GM23338 (cell line): ENCODE measurements at regions not wholly inside any gene's neighbourhood (a gene's known extent, or its start where the extent isn't known, plus 50 kb on each side); places are given as distances from the start of the nearest gene placed in this dataset.

Experiments
- ATAC-seq: fragments of 200-7000 bp; cut with Tn5 transposase; 3 replicates; pipeline ENCODE4 v1.9.1; 2020
- DNase-seq: peaks from one replicate; pipeline ENCODE4 v3.0.0-alpha.2; 2015; ENCODE audit warnings: low spot score
- H2AFZ ChIP-seq: fragments of 200-600 bp; sonication (generic); 2 replicates; pipeline ENCODE4 v1.8.0; 2016; ENCODE audit warnings: antibody characterized with exemption, mild to moderate bottlenecking, moderate library complexity
- H3F3A ChIP-seq: fragments of 200-600 bp; sonication (generic); replicated peaks from 2 replicates; pipeline ENCODE4 v1.8.0; 2017; ENCODE audit warnings: antibody characterized with exemption, mixed run types, low read depth
- H3K27ac ChIP-seq: fragments of 200-600 bp; sonication (generic); 2 replicates; pipeline ENCODE4 v1.6.1; 2016; ENCODE audit warnings: low read depth
- H3K27me3 ChIP-seq: fragments of 200-600 bp; sonication (generic); 2 replicates; pipeline ENCODE4 v1.8.0; 2016; ENCODE audit warnings: mild to moderate bottlenecking, mixed run types, moderate library complexity; ENCODE audit not compliant: insufficient read depth
- H3K36me3 ChIP-seq: fragments of 200-600 bp; sonication (generic); 2 replicates; pipeline ENCODE4 v1.8.0; 2016; ENCODE audit warnings: mild to moderate bottlenecking; ENCODE audit not compliant: insufficient read depth
- H3K4me1 ChIP-seq: fragments of 200-600 bp; sonication (generic); 2 replicates; pipeline ENCODE4 v1.8.0; 2016; ENCODE audit warnings: mild to moderate bottlenecking, moderate library complexity; ENCODE audit not compliant: insufficient read depth
- H3K4me2 ChIP-seq: fragments of 200-600 bp; sonication (generic); 2 replicates; pipeline ENCODE4 v1.7.1; 2017; ENCODE audit warnings: mixed run types
- H3K4me3 ChIP-seq: fragments of 200-600 bp; sonication (generic); 2 replicates; pipeline ENCODE4 v1.6.1; 2016; ENCODE audit warnings: mixed run types
- H3K79me2 ChIP-seq: fragments of 200-600 bp; sonication (generic); replicated peaks from 2 replicates; pipeline ENCODE4 v1.8.0; 2017; ENCODE audit warnings: mild to moderate bottlenecking; ENCODE audit not compliant: insufficient read depth
- H3K9me2 ChIP-seq: fragments of 200-600 bp; sonication (generic); 2 replicates; pipeline ENCODE4 v1.8.0; 2017; ENCODE audit not compliant: insufficient read depth
- H4K20me1 ChIP-seq: fragments of 200-600 bp; sonication (generic); replicated peaks from 2 replicates; pipeline ENCODE4 v1.8.0; 2017; ENCODE audit warnings: mild to moderate bottlenecking; ENCODE audit not compliant: insufficient read depth
- H3K27ac Mint-ChIP-seq: 2 replicates; pipeline ENCODE4 v1.8.0; 2020; ENCODE audit warnings: inconsistent platforms, mild to moderate bottlenecking, moderate library complexity, mixed read lengths
- H3K27me3 Mint-ChIP-seq: 3 replicates; pipeline ENCODE4 v1.8.0; 2022; ENCODE audit warnings: low read depth, mild to moderate bottlenecking, moderate library complexity, mixed read lengths, inconsistent platforms; ENCODE audit not compliant: insufficient read depth, poor library complexity
- H3K36me3 Mint-ChIP-seq: 3 replicates; pipeline ENCODE4 v1.8.0; 2021; ENCODE audit warnings: low read depth, mild to moderate bottlenecking, inconsistent platforms, moderate library complexity, mixed read lengths
- H3K4me1 Mint-ChIP-seq: 3 replicates; pipeline ENCODE4 v1.8.0; 2020; ENCODE audit warnings: mild to moderate bottlenecking, inconsistent platforms, mixed read lengths
- H3K4me3 Mint-ChIP-seq: 3 replicates; pipeline ENCODE4 v1.8.0; 2021; ENCODE audit warnings: moderate library complexity, mild to moderate bottlenecking, inconsistent platforms, mixed read lengths
- H3K9me3 Mint-ChIP-seq: 3 replicates; pipeline ENCODE4 v1.8.0; 2020; ENCODE audit warnings: moderate library complexity, mild to moderate bottlenecking, inconsistent platforms, mixed read lengths
- CREB1 ChIP-seq: fragments of 250-450 bp; sonication (Bioruptor Pico); IDR thresholded peaks from 2 replicates; pipeline ENCODE4 v1.5.0; 2020; ENCODE audit warnings: low read depth, mild to moderate bottlenecking, moderate library complexity
- CTCF ChIP-seq, 2 experiments: fragments of 200-600 bp in 1 of 2; sonication (generic) in 1 of 2; conservative IDR thresholded peaks; 2 replicates each; pipeline versions ENCODE4 v1.5.1 to v1.6.1; 2016 to 2017; ENCODE audit warnings: antibody characterized with exemption in 2 of 2, low read depth in 2 of 2, mild to moderate bottlenecking in 2 of 2, moderate library complexity in 1 of 2
- ETS1 ChIP-seq: IDR thresholded peaks from 2 replicates; pipeline ENCODE4 v1.6.1; 2016; ENCODE audit warnings: antibody characterized with exemption
- EZH2 ChIP-seq: fragments of 200-600 bp; sonication (generic); IDR thresholded peaks from one replicate; pipeline ENCODE4 v1.8.0; 2017; ENCODE audit warnings: antibody characterized with exemption, mild to moderate bottlenecking, low read depth; ENCODE audit not compliant: unreplicated experiment
- EZH2phosphoT487 ChIP-seq: fragments of 200-600 bp; sonication (generic); IDR thresholded peaks from one replicate; pipeline ENCODE4 v1.8.1; 2018; ENCODE audit warnings: antibody characterized with exemption; ENCODE audit not compliant: unreplicated experiment
- JUNB ChIP-seq: IDR thresholded peaks from one replicate; pipeline ENCODE4 v1.6.1; 2016; ENCODE audit warnings: antibody characterized with exemption; ENCODE audit not compliant: unreplicated experiment
- NANOG ChIP-seq: IDR thresholded peaks from 2 replicates; pipeline ENCODE4 v1.6.1; 2016; ENCODE audit warnings: antibody characterized with exemption, borderline replicate concordance
- POLR2AphosphoS5 ChIP-seq: IDR thresholded peaks from 2 replicates; pipeline ENCODE4 v1.6.1; 2016; ENCODE audit warnings: antibody characterized with exemption, low read depth
- REST ChIP-seq: IDR thresholded peaks from one replicate; pipeline ENCODE4 v1.6.1; 2018; ENCODE audit warnings: antibody characterized with exemption; ENCODE audit not compliant: unreplicated experiment
- STAT1 ChIP-seq: IDR thresholded peaks from one replicate; pipeline ENCODE4 v1.6.1; 2016; ENCODE audit warnings: antibody characterized with exemption; ENCODE audit not compliant: unreplicated experiment
- ZNF114 ChIP-seq: fragments of 250-450 bp; sonication (Bioruptor Pico); IDR thresholded peaks from 2 replicates; pipeline ENCODE4 v1.5.0; 2020; ENCODE audit warnings: mild to moderate bottlenecking, moderate library complexity
- ZNF331 ChIP-seq: fragments of 250-450 bp; sonication (Bioruptor Pico); IDR thresholded peaks from 2 replicates; pipeline ENCODE4 v1.5.0; 2020; ENCODE audit warnings: low read depth, mild to moderate bottlenecking, moderate library complexity
- ZNF462 ChIP-seq: fragments of 250-450 bp; sonication (Bioruptor Pico); IDR thresholded peaks from 2 replicates; pipeline ENCODE4 v1.5.0; 2020; ENCODE audit warnings: mild to moderate bottlenecking, moderate library complexity

GRCh38 chr19:32196690-32197420, 148.6 kb upstream of the ZNF507 start:
- no peak for DNase-seq
- H3K4me1 Mint-ChIP-seq, result no peaks in the 10 kb centered on the region
- no peaks in the 10 kb centered on the region for H3K4me1 ChIP-seq
- no peak overlapping the region for H3K27ac ChIP-seq
- no peaks in the 10 kb centered on the region for H3K36me3 ChIP-seq
- H4K20me1 ChIP-seq, result no peaks in the 10 kb centered on the region
- no peak for TF ChIP-seq ETS1
- TF ChIP-seq ZNF114 (CRISPR knock-in tag), result no peak
- no peak for TF ChIP-seq NANOG
- no peak for TF ChIP-seq JUNB
- no peak for TF ChIP-seq EZH2phosphoT487
- no peak for TF ChIP-seq STAT1
- no peak for TF ChIP-seq CREB1
- TF ChIP-seq EZH2, result no peak
- no peak for TF ChIP-seq POLR2AphosphoS5
- no peak for TF ChIP-seq REST
- no peak for TF ChIP-seq ZNF331 (CRISPR knock-in tag)
- TF ChIP-seq CTCF (conservative IDR thresholded peaks at IDR 0.05; ENCODE audit: low read depth in 2 of 2), result no peak
- no peak for TF ChIP-seq ZNF462 (CRISPR knock-in tag)
- no peaks in the 10 kb centered on the region for H3K9me2 ChIP-seq
- H3K9me3 Mint-ChIP-seq, result peaks cover 9% of the 10 kb centered on the region
- H2AFZ ChIP-seq, result no peak overlapping the region
- H3K27me3 ChIP-seq, result no peaks in the 10 kb centered on the region
- no peaks in the 10 kb centered on the region for H3K27me3 Mint-ChIP-seq
- H3K36me3 Mint-ChIP-seq, result no peaks in the 10 kb centered on the region
- no peak overlapping the region for H3K4me2 ChIP-seq
- H3K79me2 ChIP-seq, result no peaks in the 10 kb centered on the region
- no peak for ATAC-seq
- H3F3A ChIP-seq, result no peaks in the 10 kb centered on the region
- no peak overlapping the region for H3K4me3 Mint-ChIP-seq
- no peak overlapping the region for H3K4me3 ChIP-seq
- no peak overlapping the region for H3K27ac Mint-ChIP-seq
